ENCODE measurements at regions not wholly inside any gene's neighbourhood (a gene's known extent, or its start where the extent isn't known, plus 50 kb on each side); places are given as distances from the start of the nearest gene placed in this dataset.
"Not testable (repeated sequence)": the region's sequence is repeated elsewhere in the genome, so short reads cannot be mapped to it uniquely, and the experiment has no call there.

GRCh38 chr12:131611416-131612091 is 99.3 kb upstream of the SFSWAP start:
- DNase-seq, result no peak

- no peak for DNase-seq
Observed at GRCh38 chr12:131612092-131612755, 98.7 kb upstream of the SFSWAP start.

- DNase-seq, result no peak
Observed at GRCh38 chr12:131613186-131613585, 97.7 kb upstream of the SFSWAP start.

GRCh38 chr12:131613678-131614077 is 97.2 kb upstream of the SFSWAP start:
- DNase-seq, result no peak

- DNase-seq, result no peak
Observed at GRCh38 chr12:131615326-131616042, 95.4 kb upstream of the SFSWAP start.

- DNase-seq, result no peak
Observed at GRCh38 chr12:131616043-131616700, 94.7 kb upstream of the SFSWAP start.

GRCh38 chr12:131616738-131617137 is 94.2 kb upstream of the SFSWAP start:
- DNase-seq, result no peak

GRCh38 chr12:131617179-131617578 is 93.7 kb upstream of the SFSWAP start:
- DNase-seq, result no peak

- no peak for DNase-seq
Observed at GRCh38 chr12:131617596-131618302, 93.1 kb upstream of the SFSWAP start.

- DNase-seq, result no peak
Observed at GRCh38 chr12:131618303-131618658, 92.6 kb upstream of the SFSWAP start.

GRCh38 chr12:131618701-131619100 is 92.2 kb upstream of the SFSWAP start:
- DNase-seq, result no peak

GRCh38 chr12:131619106-131619642 is 91.7 kb upstream of the SFSWAP start:
- DNase-seq, result no peak

GRCh38 chr12:131619736-131620506 is 91.0 kb upstream of the SFSWAP start:
- DNase-seq, result no peak

- DNase-seq, result no peak
Observed at GRCh38 chr12:131620520-131620919, 90.4 kb upstream of the SFSWAP start.

GRCh38 chr12:131620946-131621681 is 89.8 kb upstream of the SFSWAP start:
- no peak for DNase-seq

- no peak for DNase-seq
Observed at GRCh38 chr12:131621701-131622421, 89.0 kb upstream of the SFSWAP start.

- DNase-seq, result no peak
Observed at GRCh38 chr12:131622422-131622955, 88.4 kb upstream of the SFSWAP start.

- DNase-seq, result not testable (repeated sequence)
Observed at GRCh38 chr12:131623404-131624368, 87.2 kb upstream of the SFSWAP start.

- DNase-seq, result not testable (repeated sequence)
Observed at GRCh38 chr12:131624369-131624739, 86.5 kb upstream of the SFSWAP start.

All from activated naive CD4-positive, alpha-beta T cell (primary cell).